Renal cortical epithelial cell (primary cell): ENCODE measurements at regions not wholly inside any gene's neighbourhood (a gene's known extent, or its start where the extent isn't known, plus 50 kb on each side); places are given as distances from the start of the nearest gene placed in this dataset.

ENCODE experiments used
- DNase-seq: peaks from one replicate; pipeline ENCODE4 v3.0.0-alpha.2; 2011; ENCODE audit warnings: low read depth

GRCh38 chr12:111011999-111012600 is 91.7 kb upstream of the MYL2 start:
- no peak for DNase-seq

- DNase-seq = no peak
These were observed 90.7 kb upstream of the MYL2 start for GRCh38 chr12:111010916-111011657.

GRCh38 chr12:111010061-111010460 is 89.7 kb upstream of the MYL2 start:
- DNase-seq = no peak

- DNase-seq = no peak
These were observed 86.2 kb upstream of the MYL2 start for GRCh38 chr12:111006621-111007020.

GRCh38 chr12:110998971-110999370 is 78.6 kb upstream of the MYL2 start:
- DNase-seq = no peak

- no peak for DNase-seq
These were observed 77.8 kb upstream of the MYL2 start for GRCh38 chr12:110998165-110998564.

GRCh38 chr12:110996415-110996814 is 76.0 kb upstream of the MYL2 start:
- DNase-seq = no peak

GRCh38 chr12:110995615-110996014 is 75.2 kb upstream of the MYL2 start:
- no peak for DNase-seq

GRCh38 chr12:110995016-110995415 is 74.6 kb upstream of the MYL2 start:
- DNase-seq = no peak

- no peak for DNase-seq
These were observed 73.1 kb upstream of the MYL2 start for GRCh38 chr12:110993434-110993833.

GRCh38 chr12:110992909-110993308 is 72.5 kb upstream of the MYL2 start:
- no peak for DNase-seq

GRCh38 chr12:110983811-110984210 is 63.4 kb upstream of the MYL2 start:
- no peak for DNase-seq

- DNase-seq = no peak
These were observed 52.5 kb upstream of the MYL2 start for GRCh38 chr12:110972866-110973265.

GRCh38 chr12:110971936-110972335 is 51.6 kb upstream of the MYL2 start:
- DNase-seq = no peak

GRCh38 chr12:110971189-110971920 is 51.0 kb upstream of the MYL2 start:
- DNase-seq = no peak
